Tibial nerve (tissue), 4 donors: ENCODE measurements at regions not wholly inside any gene's neighbourhood (a gene's known extent, or its start where the extent isn't known, plus 50 kb on each side); places are given as distances from the start of the nearest gene placed in this dataset.

Experiments
- EP300 ChIP-seq, 2 donors: sonication (generic); formaldehyde crosslinking; IDR thresholded peaks; one replicate each; pipeline ENCODE4 v1.6.1; 2017; ENCODE audit warnings: antibody characterized with exemption in 2 of 2, mild to moderate bottlenecking in 1 of 2
- POLR2A ChIP-seq, 2 donors: fragments of 450-650 bp; IDR thresholded peaks; one replicate each; pipeline ENCODE4 v1.6.1; 2017; ENCODE audit warnings: antibody characterized with exemption in 2 of 2, mild to moderate bottlenecking in 2 of 2, moderate library complexity in 2 of 2
- TF ChIP-seq, protein P1 (sequence below), 5 experiments: fragments of 200-600 bp in 3 of 5; fragments of 450-650 bp in 2 of 5; sonication (generic) in 3 of 5; IDR thresholded peaks; one replicate each; pipeline ENCODE4 v1.5.1; 2016 to 2019; ENCODE audit warnings: antibody characterized with exemption in 5 of 5, mild to moderate bottlenecking in 3 of 5, moderate library complexity in 2 of 5

- TF ChIP-seq, protein P1, sequence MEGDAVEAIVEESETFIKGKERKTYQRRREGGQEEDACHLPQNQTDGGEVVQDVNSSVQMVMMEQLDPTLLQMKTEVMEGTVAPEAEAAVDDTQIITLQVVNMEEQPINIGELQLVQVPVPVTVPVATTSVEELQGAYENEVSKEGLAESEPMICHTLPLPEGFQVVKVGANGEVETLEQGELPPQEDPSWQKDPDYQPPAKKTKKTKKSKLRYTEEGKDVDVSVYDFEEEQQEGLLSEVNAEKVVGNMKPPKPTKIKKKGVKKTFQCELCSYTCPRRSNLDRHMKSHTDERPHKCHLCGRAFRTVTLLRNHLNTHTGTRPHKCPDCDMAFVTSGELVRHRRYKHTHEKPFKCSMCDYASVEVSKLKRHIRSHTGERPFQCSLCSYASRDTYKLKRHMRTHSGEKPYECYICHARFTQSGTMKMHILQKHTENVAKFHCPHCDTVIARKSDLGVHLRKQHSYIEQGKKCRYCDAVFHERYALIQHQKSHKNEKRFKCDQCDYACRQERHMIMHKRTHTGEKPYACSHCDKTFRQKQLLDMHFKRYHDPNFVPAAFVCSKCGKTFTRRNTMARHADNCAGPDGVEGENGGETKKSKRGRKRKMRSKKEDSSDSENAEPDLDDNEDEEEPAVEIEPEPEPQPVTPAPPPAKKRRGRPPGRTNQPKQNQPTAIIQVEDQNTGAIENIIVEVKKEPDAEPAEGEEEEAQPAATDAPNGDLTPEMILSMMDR (IDR thresholded peaks at IDR 0.05): no peak
- no peak for TF ChIP-seq EP300 (IDR thresholded peaks at IDR 0.05)
- no peak for TF ChIP-seq POLR2A (IDR thresholded peaks at IDR 0.05)
Observed at GRCh38 chr16:5333126-5333525, 235.5 kb upstream of the EEF2KMT start.
